ENCODE measurements at regions not wholly inside any gene's neighbourhood (a gene's known extent, or its start where the extent isn't known, plus 50 kb on each side); places are given as distances from the start of the nearest gene placed in this dataset.

GRCh38 chr1:81558291-81559076 is 242.2 kb upstream of the ADGRL2 start:
- TF ChIP-seq, protein P1, sequence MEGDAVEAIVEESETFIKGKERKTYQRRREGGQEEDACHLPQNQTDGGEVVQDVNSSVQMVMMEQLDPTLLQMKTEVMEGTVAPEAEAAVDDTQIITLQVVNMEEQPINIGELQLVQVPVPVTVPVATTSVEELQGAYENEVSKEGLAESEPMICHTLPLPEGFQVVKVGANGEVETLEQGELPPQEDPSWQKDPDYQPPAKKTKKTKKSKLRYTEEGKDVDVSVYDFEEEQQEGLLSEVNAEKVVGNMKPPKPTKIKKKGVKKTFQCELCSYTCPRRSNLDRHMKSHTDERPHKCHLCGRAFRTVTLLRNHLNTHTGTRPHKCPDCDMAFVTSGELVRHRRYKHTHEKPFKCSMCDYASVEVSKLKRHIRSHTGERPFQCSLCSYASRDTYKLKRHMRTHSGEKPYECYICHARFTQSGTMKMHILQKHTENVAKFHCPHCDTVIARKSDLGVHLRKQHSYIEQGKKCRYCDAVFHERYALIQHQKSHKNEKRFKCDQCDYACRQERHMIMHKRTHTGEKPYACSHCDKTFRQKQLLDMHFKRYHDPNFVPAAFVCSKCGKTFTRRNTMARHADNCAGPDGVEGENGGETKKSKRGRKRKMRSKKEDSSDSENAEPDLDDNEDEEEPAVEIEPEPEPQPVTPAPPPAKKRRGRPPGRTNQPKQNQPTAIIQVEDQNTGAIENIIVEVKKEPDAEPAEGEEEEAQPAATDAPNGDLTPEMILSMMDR (IDR thresholded peaks at IDR 0.05): no peak
- no peak for TF ChIP-seq POLR2A (IDR thresholded peaks at IDR 0.05)
